H1 (cell line): ENCODE measurements at regions not wholly inside any gene's neighbourhood (a gene's known extent, or its start where the extent isn't known, plus 50 kb on each side); places are given as distances from the start of the nearest gene placed in this dataset.

Experiments
- PHF8 ChIP-seq: fragments of 200-600 bp; sonication (generic); conservative IDR thresholded peaks from 2 replicates; pipeline ENCODE4 v1.7.1; 2012; ENCODE audit warnings: low read depth, mild to moderate bottlenecking, inconsistent platforms, low read length, moderate library complexity
- TF ChIP-seq, protein P1 (sequence below): IDR thresholded peaks from 2 replicates; pipeline ENCODE4 v1.6.1; 2011; ENCODE audit warnings: low read depth, mild to moderate bottlenecking, low read length; ENCODE audit not compliant: insufficient read depth

DNA sequence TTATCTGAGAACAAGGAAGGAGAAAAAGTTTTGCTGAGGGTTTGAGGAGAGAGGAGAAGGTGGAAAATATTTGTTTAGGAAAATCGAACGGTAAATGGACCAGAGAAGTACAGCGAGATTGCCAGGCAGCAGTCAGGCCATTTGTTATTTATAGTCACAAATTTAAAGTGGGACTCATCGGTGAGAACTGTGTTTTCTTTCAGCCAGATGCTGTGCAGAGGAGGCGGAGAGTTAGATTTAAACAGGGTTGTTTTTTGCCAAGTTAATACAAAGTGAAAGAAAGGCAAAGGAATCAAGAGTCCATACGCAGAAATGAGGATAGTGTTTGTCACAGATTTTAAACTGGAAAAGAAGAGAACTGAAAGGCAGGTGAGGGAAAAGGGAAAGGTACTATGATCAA is 200.6 kb upstream of the CNOT2 start (continued):
- TF ChIP-seq, protein P1, sequence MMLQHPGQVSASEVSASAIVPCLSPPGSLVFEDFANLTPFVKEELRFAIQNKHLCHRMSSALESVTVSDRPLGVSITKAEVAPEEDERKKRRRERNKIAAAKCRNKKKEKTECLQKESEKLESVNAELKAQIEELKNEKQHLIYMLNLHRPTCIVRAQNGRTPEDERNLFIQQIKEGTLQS, result no peak
- TF ChIP-seq PHF8, result no peak
